D721Med (cell line): ENCODE measurements at regions not wholly inside any gene's neighbourhood (a gene's known extent, or its start where the extent isn't known, plus 50 kb on each side); places are given as distances from the start of the nearest gene placed in this dataset.

Source experiments
- DNase-seq: peaks from one replicate; pipeline ENCODE4 v3.0.0; 2011; ENCODE audit warnings: low spot score; ENCODE audit not compliant: insufficient read length
- FAIRE-seq: peaks from 2 replicates; lab custom pipeline; 2011; peaks lifted over from hg19 to GRCh38; lab: Jason Lieb, UNC
- TF ChIP-seq, protein P1 (sequence below): IDR thresholded peaks from 2 replicates; pipeline ENCODE4 v1.5.1; 2012; ENCODE audit warnings: mild to moderate bottlenecking, control low read depth; ENCODE audit not compliant: insufficient read depth; ENCODE audit errors: missing control alignments

- FAIRE-seq (no peak), DNase-seq (no peak)
- TF ChIP-seq, protein P1, sequence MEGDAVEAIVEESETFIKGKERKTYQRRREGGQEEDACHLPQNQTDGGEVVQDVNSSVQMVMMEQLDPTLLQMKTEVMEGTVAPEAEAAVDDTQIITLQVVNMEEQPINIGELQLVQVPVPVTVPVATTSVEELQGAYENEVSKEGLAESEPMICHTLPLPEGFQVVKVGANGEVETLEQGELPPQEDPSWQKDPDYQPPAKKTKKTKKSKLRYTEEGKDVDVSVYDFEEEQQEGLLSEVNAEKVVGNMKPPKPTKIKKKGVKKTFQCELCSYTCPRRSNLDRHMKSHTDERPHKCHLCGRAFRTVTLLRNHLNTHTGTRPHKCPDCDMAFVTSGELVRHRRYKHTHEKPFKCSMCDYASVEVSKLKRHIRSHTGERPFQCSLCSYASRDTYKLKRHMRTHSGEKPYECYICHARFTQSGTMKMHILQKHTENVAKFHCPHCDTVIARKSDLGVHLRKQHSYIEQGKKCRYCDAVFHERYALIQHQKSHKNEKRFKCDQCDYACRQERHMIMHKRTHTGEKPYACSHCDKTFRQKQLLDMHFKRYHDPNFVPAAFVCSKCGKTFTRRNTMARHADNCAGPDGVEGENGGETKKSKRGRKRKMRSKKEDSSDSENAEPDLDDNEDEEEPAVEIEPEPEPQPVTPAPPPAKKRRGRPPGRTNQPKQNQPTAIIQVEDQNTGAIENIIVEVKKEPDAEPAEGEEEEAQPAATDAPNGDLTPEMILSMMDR: no peak
Observed at GRCh38 chr2:239625156-239625845, 224.5 kb upstream of the HDAC4 start.

DNA sequence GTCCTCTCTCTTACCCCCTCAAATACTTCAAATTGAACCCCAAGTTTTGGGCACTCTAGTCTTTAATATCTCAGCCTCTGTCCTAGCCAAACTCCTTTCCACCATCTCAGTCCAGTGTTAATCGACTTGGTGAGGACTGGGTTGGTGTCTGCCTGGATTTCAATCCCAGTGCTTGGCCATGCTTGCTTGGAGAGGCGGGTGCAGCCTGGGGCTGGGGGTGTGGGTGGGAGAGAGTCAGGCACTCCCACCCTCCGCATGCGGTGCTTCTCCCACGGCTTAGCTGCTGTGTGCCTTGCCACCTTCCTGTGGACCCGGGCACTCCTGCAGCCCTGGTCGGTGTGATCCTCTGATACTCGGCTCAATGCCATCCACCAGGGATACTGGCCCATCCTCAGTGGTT lies 220.8 kb upstream of the HDAC4 start:
- DNase-seq: no peak
- FAIRE-seq: no peak
- TF ChIP-seq, protein P1: no peak

- FAIRE-seq (no peak), DNase-seq (no peak)
- TF ChIP-seq, protein P1: no peak
Observed at GRCh38 chr2:239619369-239619768, 218.5 kb upstream of the HDAC4 start.

DNA sequence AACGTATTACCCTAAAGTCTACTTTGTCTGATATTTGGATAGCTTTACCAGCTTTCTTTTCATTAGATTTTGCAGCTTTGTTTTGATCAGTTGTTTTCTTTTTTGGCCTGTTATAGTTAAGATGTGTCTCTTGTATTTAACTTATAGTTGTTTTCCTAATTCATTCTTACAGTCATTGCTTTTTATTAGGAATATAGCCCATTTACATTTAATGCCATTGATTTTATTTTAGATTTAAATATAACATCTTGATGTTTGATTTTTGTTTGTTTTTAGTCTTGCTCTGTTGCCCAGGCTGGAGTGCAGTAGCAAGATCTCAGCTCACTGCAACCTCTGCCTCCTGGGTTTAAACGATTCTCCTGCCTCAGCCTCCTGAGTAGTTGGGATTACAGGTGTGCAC lies 215.9 kb upstream of the HDAC4 start:
- no peak for FAIRE-seq
- TF ChIP-seq, protein P1: no peak
- DNase-seq: no peak

GRCh38 chr2:239612133-239612532 lies 211.3 kb upstream of the HDAC4 start:
- no peak for FAIRE-seq
- TF ChIP-seq, protein P1: no peak
- no peak for DNase-seq

- TF ChIP-seq, protein P1: no peak
- no peak for FAIRE-seq
- no peak for DNase-seq
Observed at GRCh38 chr2:239611222-239611795, 210.5 kb upstream of the HDAC4 start.
